NCI-H2227 treated with DMSO at 0.1 percent for 48 hours (cell line): ENCODE measurements at regions not wholly inside any gene's neighbourhood (a gene's known extent, or its start where the extent isn't known, plus 50 kb on each side); places are given as distances from the start of the nearest gene placed in this dataset.

ENCODE experiments used
- DNase-seq: peaks from one replicate; lab custom pipeline; 2025; lab: John Stamatoyannopoulos, UW

DNA sequence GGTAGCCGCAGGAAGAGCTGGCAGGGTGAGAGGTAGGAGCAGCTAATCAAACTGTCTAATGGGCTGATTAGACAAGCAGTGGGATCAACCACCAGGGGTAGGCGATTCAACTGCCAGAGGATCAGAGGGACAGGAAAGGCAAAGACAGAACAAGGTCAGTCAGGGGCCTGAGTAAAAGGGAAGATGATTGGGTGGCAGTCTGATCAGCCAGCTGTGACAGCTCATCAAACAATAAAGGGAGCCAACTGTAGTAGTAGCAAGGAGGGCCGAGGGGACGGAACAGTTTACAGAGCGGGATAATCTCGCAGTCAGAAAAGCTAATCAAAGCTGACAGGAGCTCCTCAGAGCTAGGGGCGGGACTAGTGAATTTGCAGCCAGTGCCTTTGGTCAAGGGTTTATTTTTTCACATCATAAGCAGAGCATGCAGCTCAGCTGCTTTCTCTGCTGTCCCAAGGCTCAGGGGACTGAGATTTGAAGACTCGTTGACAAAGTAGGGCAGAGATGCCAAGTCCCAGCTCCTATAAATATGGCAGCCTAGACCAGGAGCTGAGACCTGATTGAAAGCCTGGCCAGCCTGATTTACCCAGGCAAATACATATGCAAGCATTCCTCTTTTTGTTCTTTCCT, 418.2 kb downstream of the GABRG2 start:
- no peak for DNase-seq

DNA sequence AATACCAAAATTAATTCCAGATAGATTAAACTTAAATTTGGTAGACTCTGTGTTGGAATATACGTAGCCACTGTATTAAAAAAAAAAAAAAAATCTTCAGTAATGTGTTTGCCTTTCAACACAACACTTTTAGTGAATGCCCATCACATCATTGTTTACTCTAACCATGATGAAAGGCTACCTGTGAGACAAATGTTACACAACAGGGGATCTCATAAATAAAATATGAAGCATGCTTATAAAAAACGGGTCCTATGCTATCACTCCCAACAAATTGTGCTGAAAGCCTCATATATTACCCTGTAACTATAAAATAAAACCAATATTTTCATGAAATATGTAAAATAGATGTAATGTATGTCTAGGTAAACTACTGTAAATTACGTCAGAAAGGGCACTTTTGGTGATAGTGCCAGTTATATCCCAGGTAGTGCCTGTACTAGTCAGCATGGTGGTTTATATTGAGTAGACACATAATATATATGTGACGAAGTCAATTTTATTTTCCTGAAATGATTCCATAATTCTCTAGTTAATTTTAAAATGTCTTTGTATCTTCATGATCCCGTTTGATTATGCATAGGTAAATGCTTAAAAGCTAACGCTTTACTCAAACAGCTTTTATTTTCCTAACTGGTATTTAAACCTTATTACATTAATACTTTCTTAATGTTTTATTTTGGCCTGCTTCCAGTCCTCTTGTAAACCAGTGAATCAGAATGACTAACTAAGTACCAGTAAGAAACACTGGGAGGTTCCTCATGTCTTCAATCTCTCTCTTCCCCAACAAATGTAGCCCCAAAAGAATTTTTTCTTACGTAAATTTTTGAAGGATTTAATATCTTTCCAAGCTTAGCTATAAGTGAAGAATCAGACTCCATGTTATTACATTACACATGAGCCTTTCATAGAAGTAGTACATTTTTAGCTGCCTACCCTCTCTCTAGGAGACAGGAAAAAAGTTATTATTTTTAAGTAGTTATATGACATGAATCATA, 420.3 kb downstream of the GABRG2 start:
- DNase-seq, result no peak

- DNase-seq, result no peak
Measured at GRCh38 chr5:162496100-162496808, 428.7 kb downstream of the GABRG2 start.

- DNase-seq, result no peak
Measured at GRCh38 chr5:162497455-162497854, 429.9 kb downstream of the GABRG2 start.

GRCh38 chr5:162502780-162503179, 435.2 kb downstream of the GABRG2 start:
- DNase-seq, result no peak

GRCh38 chr5:162503796-162504195, 436.2 kb downstream of the GABRG2 start:
- no peak for DNase-seq

GRCh38 chr5:162512935-162513565, 445.5 kb downstream of the GABRG2 start:
- no peak for DNase-seq

DNA sequence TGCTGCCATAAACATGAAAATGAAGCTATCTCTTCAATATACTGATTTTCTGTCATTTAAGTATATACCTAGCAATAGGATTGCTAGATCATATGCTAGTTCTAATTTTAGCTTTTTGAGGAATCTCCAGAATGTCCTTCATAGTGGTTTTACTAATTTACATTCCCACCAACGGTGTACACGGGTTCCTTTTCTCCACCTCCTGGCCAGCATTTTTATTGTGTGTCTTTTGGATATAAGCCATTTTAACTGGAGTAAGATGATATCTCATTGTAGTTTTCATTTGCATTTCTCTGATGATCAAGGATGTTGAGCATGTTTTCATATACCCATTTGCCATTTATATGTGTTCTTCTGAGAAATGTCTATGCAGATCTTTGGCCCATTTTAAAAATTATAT, 446.5 kb downstream of the GABRG2 start:
- DNase-seq, result no peak

DNA sequence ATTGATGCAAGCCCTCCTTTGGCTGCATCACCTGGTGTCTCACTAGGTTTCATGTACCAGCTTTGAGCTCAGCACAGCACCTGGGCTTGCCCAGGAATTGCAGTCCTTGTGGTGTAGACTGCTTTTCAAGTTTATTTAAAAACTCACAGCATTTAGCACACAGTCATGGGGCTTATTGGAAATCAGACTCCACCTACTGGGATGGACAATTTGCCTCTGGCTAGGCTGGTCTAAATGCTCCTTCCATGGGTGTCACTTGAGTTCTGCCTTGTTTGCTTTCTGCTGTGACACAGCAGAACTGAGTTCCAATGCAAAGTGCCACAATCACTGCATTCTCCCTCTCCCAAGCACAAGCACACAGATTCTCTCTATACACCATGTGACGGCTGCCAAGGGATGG, 453.3 kb downstream of the GABRG2 start:
- no peak for DNase-seq

GRCh38 chr5:162529209-162529608, 461.6 kb downstream of the GABRG2 start:
- DNase-seq, result no peak

DNA sequence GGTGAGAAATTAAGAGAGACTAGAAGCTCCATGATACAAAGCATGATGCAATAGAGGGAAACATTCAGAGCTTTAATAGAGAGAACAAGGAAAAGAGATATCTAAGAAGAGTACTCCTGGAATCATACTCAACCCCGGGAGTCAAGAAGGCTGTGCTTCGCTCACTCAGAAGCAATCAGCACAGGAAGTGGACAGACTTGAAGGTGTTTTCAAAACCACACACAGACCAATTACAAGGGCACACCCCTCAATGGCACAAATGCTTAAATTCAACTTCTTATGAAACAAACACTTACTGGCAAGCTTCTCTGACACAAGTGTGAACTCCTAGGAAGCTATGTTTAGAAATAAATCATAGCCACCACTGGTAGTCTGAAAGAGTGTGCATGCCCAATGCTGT, 462.3 kb downstream of the GABRG2 start:
- no peak for DNase-seq

- no peak for DNase-seq
Measured at GRCh38 chr5:162543437-162543836, 475.9 kb downstream of the GABRG2 start.

- DNase-seq, result no peak
Measured at GRCh38 chr5:162544905-162545304, 477.3 kb downstream of the GABRG2 start.

GRCh38 chr5:162550236-162550635, 482.7 kb downstream of the GABRG2 start:
- DNase-seq, result no peak

DNA sequence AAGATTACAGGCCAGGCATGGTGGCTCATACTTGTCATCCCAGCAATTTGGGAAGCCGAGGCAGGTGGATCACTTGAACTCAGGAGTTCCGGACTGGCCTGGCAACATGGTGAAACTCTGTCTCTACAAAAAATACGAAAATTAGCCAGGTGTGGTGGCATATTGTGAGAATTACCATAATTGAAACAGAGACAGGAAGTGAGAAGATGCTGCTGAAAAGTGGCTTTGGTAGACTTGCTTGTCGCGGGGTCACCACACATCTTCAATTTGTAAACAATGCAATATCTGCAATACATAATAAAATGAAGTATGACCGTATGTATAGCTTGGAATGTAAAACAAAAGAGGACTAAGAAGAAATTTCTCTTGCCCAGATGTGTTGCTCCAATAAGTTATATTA, 490.5 kb downstream of the GABRG2 start:
- no peak for DNase-seq

- no peak for DNase-seq
Measured at GRCh38 chr5:162567644-162568043, 500.1 kb downstream of the GABRG2 start.

DNA sequence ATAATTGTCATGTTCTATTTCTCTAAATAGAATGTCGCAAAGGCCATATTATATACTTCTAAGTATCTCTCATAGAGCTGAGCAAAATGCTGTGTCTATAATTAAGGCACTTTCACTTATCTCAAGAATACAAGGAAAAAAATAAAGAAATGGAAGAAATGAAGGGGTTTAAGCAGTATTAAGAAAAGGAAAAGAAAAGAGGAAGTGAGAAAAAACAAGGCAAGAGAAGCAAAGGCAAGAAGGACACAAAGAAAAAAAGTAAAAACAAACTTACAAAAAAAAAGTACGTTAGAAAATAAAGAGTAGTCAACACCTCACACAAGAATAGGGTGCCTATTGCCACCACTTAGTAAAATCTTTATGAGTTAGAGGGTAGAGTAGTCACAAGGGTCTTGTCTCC, 506.2 kb downstream of the GABRG2 start:
- no peak for DNase-seq

- no peak for DNase-seq
Measured at GRCh38 chr5:162591724-162592123, 524.2 kb downstream of the GABRG2 start.

- DNase-seq, result no peak
Measured at GRCh38 chr5:162593881-162594280, 526.3 kb downstream of the GABRG2 start.

DNA sequence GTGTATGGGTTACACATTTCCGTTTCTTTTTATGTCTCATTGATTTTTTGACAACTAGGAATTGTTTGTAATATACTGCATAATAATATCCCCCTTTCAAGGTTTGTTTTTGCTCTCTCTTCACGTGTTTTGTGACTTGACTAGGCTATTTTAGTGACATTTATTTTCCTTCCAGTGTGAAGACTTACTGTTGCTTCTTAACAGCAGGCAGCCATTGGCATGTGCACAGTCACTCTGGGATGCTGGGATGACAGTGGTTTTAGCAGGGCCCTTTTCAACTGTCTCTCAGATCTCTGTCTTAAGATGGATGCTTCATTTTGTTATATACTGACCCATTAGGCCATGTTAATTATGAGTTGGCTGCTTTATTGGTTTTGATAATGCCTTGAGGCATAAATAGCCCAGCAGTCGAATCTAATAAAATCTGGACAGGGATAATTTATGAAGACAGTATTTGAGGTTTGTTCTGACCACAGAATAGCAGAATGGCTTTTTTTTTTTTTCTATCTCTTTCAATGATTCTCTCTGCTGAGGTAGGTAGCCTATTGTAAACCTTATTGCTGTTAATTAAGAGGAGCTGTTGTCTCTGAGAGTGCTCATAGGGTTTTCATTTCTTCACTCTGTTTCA, 536.0 kb downstream of the GABRG2 start:
- no peak for DNase-seq

GRCh38 chr5:162607879-162608278, 540.3 kb downstream of the GABRG2 start:
- no peak for DNase-seq
